ENCODE measurements at regions not wholly inside any gene's neighbourhood (a gene's known extent, or its start where the extent isn't known, plus 50 kb on each side); places are given as distances from the start of the nearest gene placed in this dataset.

- no peak for TF ChIP-seq EZH2phosphoT487 (IDR thresholded peaks at IDR 0.05; ENCODE audit: low read depth)
- TF ChIP-seq CTCF (IDR thresholded peaks at IDR 0.05; ENCODE audit: low read depth, low read length): no peak
These were observed 566.2 kb downstream of the RAPGEF2 start for GRCh38 chr4:159669094-159669493.

All from OCI-LY3 (cell line).